ENCODE measurements at regions not wholly inside any gene's neighbourhood (a gene's known extent, or its start where the extent isn't known, plus 50 kb on each side); places are given as distances from the start of the nearest gene placed in this dataset.

GRCh38 chr7:126140858-126141466 lies 1111.8 kb downstream of the GRM8 start (continued):
- TF ChIP-seq REST (IDR thresholded peaks at IDR 0.05; ENCODE audit: unreplicated experiment) (no peak), ZNF462 (CRISPR knock-in tag; IDR thresholded peaks at IDR 0.05) (no peak)

- Mint-ChIP-seq H3K36me3 (ENCODE audit: low read depth) (peaks cover 12% of the 10 kb centered on the region), H3K27me3 (ENCODE audit: insufficient read depth, low read depth, poor library complexity) (no peaks in the 10 kb centered on the region), H3K27ac (no peak overlapping the region), H3K9me3 (peaks cover 22% of the 10 kb centered on the region), H3K4me3 (no peak overlapping the region), H3K4me1 (no peaks in the 10 kb centered on the region)
- Histone ChIP-seq H3K4me3 (no peak overlapping the region), H3K27ac (ENCODE audit: low read depth) (no peak overlapping the region), H3K27me3 (ENCODE audit: insufficient read depth) (no peaks in the 10 kb centered on the region), H3K4me1 (ENCODE audit: insufficient read depth) (no peaks in the 10 kb centered on the region), H3K9me2 (ENCODE audit: insufficient read depth) (no peaks in the 10 kb centered on the region), H3K79me2 (replicated peaks; ENCODE audit: insufficient read depth) (no peaks in the 10 kb centered on the region), H3K36me3 (ENCODE audit: insufficient read depth) (no peaks in the 10 kb centered on the region), H3K4me2 (no peak overlapping the region), H2AFZ (no peak overlapping the region), H4K20me1 (replicated peaks; ENCODE audit: insufficient read depth) (no peaks in the 10 kb centered on the region), H3F3A (replicated peaks; ENCODE audit: low read depth) (no peaks in the 10 kb centered on the region)
- DNase-seq (ENCODE audit: low spot score) (no peak), ATAC-seq (no peak)
- no peak for TF ChIP-seq NANOG (IDR thresholded peaks at IDR 0.05; ENCODE audit: borderline replicate concordance)
Measured at GRCh38 chr7:126119981-126120380, 1132.8 kb downstream of the GRM8 start.

Measured in GM23338 (cell line).